Smooth muscle cell of the brain vasculature (primary cell): ENCODE measurements at regions not wholly inside any gene's neighbourhood (a gene's known extent, or its start where the extent isn't known, plus 50 kb on each side); places are given as distances from the start of the nearest gene placed in this dataset.
"Not testable (repeated sequence)": the region's sequence is repeated elsewhere in the genome, so short reads cannot be mapped to it uniquely, and the experiment has no call there.

Experiments
- DNase-seq: peaks from one replicate; pipeline ENCODE4 v3.0.0-alpha.2; 2012; ENCODE audit warnings: low read depth, low spot score

- DNase-seq: no peak
Measured at GRCh38 chr1:187816646-187817045, 987.9 kb downstream of the PLA2G4A start.

GRCh38 chr1:187817782-187818181 lies 989.0 kb downstream of the PLA2G4A start:
- DNase-seq: no peak

GRCh38 chr1:187819086-187819485 lies 990.3 kb downstream of the PLA2G4A start:
- DNase-seq: no peak

DNA sequence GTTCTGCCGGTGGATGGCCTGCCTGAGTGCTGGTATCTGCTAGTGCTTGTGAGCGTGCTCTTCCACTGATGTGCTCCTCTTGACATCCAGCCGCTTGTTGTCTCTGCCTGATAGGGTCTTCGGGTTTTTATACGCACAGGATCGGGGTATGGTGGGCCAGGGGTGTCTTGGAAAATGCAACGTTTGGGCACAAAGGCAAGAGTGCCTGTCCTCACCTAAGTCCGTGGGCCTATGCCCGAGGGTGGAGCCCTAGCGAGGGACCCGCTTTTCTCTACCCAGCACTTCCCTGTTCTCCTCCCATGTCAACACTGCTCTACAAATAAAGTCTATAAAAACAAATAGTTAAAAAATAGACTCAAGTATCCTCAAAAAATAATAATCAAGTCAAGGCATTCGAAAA lies 1007.8 kb downstream of the PLA2G4A start:
- no peak for DNase-seq

DNA sequence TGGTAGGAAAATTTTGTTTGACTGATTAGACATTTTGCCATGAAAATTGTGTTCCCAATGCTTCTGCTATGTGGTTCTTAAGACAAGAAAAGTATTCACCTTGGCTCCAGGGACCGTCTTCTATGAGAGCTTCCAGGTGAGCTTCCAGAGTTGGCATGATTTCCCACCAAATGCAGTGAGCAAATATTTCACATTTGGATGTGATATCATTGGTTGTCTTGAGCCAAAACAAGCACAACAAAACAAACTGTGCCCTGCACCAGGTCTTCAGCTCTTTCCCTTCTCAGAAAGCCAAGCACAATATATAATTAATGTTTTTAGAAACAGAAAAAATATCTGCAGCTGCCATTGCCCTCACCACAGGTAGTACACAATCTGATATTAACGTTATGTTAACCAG lies 1009.0 kb downstream of the PLA2G4A start:
- DNase-seq: no peak

GRCh38 chr1:187838335-187839293 lies 1009.9 kb downstream of the PLA2G4A start:
- DNase-seq: no peak

DNA sequence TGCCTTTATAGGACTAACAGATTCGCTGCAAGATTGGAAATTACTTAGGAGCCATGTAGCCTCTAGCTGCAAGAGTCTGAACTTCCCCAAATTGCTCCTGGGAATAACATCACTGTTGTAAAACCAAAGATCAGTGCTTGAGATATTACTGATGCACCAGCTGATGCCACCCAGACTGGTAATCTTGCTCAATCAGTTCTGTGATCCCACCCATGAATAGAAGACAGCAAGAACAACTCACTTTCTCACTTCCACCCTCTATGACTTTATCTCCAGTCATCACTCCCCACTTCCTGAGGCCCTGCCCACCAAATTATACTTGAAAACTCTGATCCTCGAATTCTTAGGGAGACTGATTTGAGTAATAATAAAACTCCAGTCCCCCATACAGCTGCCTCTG lies 1011.1 kb downstream of the PLA2G4A start:
- no peak for DNase-seq

- no peak for DNase-seq
Measured at GRCh38 chr1:187840557-187840956, 1011.8 kb downstream of the PLA2G4A start.

DNA sequence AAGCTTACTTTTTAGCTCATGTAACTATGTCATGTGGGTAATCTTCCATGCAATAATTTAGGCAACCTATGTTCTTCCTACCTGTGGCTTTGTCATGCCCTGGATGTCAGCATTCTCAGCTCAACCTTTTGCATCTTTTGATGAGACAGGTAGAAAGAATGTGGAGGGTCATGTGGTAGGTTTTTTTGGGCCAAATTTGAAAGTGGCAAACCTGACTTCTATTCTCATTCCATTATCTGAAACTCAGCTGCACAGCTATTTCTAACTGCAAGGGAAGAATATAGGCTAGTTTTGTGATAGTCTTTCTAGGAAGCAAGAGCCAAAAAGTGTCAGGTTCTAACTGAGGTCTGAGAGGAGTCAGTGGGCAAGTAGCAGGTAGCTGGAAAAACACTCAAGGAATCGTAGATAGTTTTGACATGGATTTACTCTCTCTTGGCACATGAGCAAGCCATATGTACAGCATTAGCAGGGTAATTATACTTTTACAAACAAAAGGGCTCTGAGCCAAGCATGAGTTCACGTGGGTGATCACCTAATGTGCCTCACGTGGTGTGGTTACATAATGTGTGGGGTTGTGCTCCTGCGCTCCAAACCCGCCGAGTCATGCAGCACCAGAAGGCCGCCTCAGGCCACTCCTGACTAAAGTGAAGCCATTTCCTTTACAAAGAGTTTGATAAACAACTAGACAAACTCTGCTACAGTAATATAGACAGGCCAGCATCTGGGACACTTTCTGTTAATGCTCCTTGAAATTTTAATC lies 1013.8 kb downstream of the PLA2G4A start:
- DNase-seq: no peak

DNA sequence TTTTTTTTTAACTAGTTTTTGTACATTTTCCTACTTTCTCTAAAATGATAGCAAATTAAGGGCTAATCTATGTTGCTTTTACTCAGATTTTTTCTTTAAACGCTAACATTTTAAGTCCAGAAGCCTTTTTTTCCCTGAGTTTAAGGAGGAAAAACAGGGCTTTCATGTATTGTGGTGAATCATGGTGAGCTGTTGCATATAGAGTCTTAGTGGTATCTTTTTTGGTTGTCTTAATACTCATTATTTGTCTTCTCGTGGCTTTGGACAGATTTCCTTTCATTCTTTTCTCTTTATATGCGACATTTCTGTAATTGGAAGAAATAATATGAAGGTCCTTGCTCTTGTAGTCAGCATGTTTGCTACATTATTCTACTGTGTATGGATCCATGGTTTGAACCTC lies 1015.6 kb downstream of the PLA2G4A start:
- DNase-seq: no peak

- no peak for DNase-seq
Measured at GRCh38 chr1:187847531-187847930, 1018.8 kb downstream of the PLA2G4A start.

GRCh38 chr1:187848321-187848720 lies 1019.6 kb downstream of the PLA2G4A start:
- DNase-seq: no peak

DNA sequence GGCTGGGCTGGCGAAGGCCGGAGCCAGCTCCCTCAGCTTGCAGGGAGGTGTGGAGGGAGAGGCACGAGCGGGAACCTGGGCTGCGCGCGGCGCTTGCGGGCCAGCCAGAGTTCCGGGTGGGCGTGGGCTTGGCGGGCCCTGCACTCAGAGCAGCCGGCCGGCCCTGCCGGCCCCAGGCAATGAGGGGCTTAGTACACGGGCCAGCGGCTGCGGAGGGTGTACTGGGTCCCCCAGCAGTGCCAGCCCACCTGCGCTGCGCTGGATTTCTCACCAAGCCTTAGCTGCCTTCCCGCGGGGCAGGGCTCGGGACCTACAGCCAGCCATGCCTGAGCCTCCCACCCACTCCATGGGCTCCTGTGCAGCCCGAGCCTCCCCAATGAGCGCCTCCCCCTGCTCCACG lies 1021.4 kb downstream of the PLA2G4A start:
- DNase-seq: not testable (repeated sequence)

GRCh38 chr1:187853505-187853904 lies 1024.8 kb downstream of the PLA2G4A start:
- DNase-seq: no peak

DNA sequence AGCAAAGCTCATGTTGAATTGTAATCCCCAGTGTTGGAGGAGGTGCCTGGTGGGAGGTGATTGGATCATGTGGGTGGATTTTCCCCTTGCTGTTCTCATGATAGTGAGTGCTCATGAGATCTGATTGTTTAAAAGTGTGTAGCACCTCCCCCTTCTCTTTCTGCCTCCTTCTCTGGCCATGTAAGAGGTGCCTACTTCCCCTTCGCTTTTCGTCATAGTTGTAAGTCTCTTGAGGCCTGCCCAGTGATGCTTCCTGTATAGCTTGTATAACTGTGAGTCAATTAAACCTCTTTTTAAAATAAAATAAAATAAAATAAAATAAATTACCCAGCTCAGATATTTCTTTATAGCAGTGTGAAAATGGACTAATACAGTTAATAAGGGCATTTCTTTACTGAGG lies 1025.7 kb downstream of the PLA2G4A start:
- no peak for DNase-seq

DNA sequence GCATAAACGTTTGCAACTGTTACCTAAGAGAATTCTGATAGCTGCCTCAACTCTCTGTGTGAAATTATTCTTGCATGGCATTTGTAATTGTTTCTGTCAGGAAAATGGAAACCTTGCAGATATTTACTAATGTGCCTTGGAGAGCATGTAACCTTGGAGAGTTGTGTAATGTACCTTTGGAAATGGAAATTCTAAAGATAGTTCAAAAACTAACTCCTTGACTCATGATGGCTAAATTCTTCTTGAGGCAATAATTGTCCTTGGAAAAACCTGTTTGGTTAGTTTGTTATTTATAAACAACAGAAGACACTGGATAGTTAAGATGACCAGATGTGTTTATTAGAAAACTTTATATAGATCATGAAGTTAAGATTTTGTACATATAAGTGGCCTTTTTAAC lies 1033.8 kb downstream of the PLA2G4A start:
- DNase-seq: no peak

- no peak for DNase-seq
Measured at GRCh38 chr1:187870552-187870951, 1041.8 kb downstream of the PLA2G4A start.

DNA sequence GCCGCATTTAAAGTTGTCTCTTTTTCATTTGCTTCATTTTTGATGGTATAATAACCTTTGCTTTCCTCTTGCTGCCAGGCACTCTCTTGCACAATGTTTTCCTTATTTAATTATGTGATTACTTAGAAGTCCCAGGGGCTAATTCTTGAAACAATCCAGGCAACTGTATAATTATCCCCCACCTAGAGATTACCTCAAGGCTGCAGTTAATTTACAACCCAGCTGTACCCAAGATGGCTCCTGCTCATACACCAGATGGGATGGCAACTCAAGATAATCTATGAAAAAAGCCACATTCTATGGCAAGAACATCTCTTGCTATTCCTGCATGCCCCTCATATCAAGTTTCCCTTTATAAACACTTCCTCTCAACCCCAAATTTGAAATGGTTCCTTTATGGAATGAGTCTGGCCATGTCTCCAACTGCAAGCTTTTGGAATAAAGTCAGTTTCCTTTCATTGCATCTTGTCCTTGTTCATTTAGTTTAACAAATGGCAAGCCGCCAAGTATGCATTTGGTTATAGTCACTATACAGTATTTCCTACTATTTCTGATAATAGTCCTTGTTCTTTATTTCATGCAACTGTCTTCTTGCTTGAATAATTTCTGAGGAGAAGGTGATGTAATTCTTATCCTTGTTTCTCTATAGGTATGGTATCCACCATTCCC lies 1042.6 kb downstream of the PLA2G4A start:
- no peak for DNase-seq

- no peak for DNase-seq
Measured at GRCh38 chr1:187872550-187872949, 1043.8 kb downstream of the PLA2G4A start.

DNA sequence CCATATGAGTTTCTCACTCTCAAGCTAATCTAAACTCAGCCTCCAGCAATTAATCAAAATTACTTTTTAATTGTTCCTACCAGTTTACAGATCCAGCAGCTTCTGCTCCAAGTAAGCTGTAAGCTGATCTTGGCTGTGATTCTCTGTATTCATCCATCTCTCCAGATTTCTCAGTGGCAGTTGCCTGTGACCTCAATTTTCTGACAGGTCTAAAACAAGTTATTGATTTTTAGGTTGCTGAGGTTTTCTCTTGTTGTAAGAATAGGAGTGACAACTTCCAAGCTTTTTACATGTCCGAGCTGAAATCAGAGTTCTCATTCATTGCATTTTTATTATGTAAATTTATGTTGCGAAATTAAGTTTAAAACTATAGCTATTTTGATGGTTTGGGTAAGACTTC lies 1044.4 kb downstream of the PLA2G4A start:
- DNase-seq: no peak

GRCh38 chr1:187876775-187877174 lies 1048.0 kb downstream of the PLA2G4A start:
- no peak for DNase-seq

- DNase-seq: no peak
Measured at GRCh38 chr1:187877220-187877619, 1048.5 kb downstream of the PLA2G4A start.
